Thoracic aorta (tissue), 2 donors: ENCODE measurements at regions not wholly inside any gene's neighbourhood (a gene's known extent, or its start where the extent isn't known, plus 50 kb on each side); places are given as distances from the start of the nearest gene placed in this dataset.

Source experiments
- ATAC-seq: fragments of 150-250 bp; one replicate; pipeline ENCODE4 v1.8.0; 2017; ENCODE audit warnings: low read depth; ENCODE audit not compliant: insufficient number of reproducible peaks, low FRiP score
- DNase-seq: peaks from one replicate; pipeline ENCODE4 v3.0.0-alpha.2; 2020; ENCODE audit warnings: low spot score
- H3K27ac ChIP-seq, 2 donors: fragments of 200-600 bp; sonication (generic); 1 replicate in 1 of 2; 2 replicates in 1 of 2; pipeline ENCODE4 v1.5.1; 2016; ENCODE audit warnings: mild to moderate bottlenecking in 2 of 2, moderate library complexity in 2 of 2
- H3K27me3 ChIP-seq: fragments of 200-600 bp; sonication (generic); replicated peaks from 2 replicates; pipeline ENCODE4 v1.6.0; 2016; ENCODE audit warnings: mild to moderate bottlenecking; ENCODE audit not compliant: insufficient read depth
- H3K36me3 ChIP-seq: fragments of 200-600 bp; sonication (generic); one replicate; pipeline ENCODE4 v1.5.1; 2016
- H3K4me1 ChIP-seq, 2 donors: fragments of 200-600 bp; sonication (generic); 1 replicate in 1 of 2; 2 replicates in 1 of 2; pipeline versions ENCODE4 v1.5.1 to v1.6.0; 2016; ENCODE audit warnings: low read depth in 2 of 2, mild to moderate bottlenecking in 1 of 2; ENCODE audit not compliant: control insufficient read depth in 1 of 2
- H3K4me3 ChIP-seq: fragments of 200-600 bp; sonication (generic); 2 replicates; pipeline ENCODE4 v1.5.1; 2016; ENCODE audit warnings: mild to moderate bottlenecking
- H3K9me3 ChIP-seq: fragments of 200-600 bp; sonication (generic); 2 replicates; pipeline ENCODE4 v1.5.1; 2016
- CTCF ChIP-seq: fragments of 200-600 bp; sonication (generic); IDR thresholded peaks from one replicate; pipeline ENCODE4 v1.5.1; 2019; ENCODE audit warnings: antibody characterized with exemption

- peaks cover 13 to 32% of the 10 kb centered on the region in 2 donors for H3K4me1 ChIP-seq
- peak overlapping the region; percentile 45 for H3K4me3 ChIP-seq
- H3K9me3 ChIP-seq, result no peaks in the 10 kb centered on the region
- H3K27me3 ChIP-seq, result no peaks in the 10 kb centered on the region
- H3K36me3 ChIP-seq, result no peaks in the 10 kb centered on the region
- no peak for TF ChIP-seq CTCF
- DNase-seq (peak; percentile 32), ATAC-seq (peak; percentile 99)
- peak overlapping the region; percentile 72 to 82 for H3K27ac ChIP-seq
Observed at GRCh38 chr13:74210693-74211393, 76.6 kb upstream of the KLF12 start.

DNA sequence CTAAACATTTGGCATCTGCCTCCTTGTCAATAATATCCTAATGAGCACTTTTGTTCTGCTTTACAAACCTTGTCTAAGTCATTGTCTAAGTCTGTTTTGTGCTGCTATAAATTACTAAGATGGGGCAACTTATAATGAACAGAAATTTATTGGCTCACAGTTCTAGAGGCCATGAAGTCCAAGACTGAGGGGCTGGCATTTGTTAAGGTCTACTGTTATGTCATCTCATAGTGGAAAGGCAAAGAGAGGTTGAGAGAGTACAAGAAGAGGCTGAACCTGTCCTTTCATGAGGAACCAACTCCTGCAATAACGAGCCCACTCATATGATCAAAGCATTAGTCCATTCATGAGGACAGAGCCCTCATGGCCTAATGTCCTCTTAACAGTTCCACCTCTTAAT, 72.7 kb upstream of the KLF12 start:
- TF ChIP-seq CTCF, result no peak
- no peak for ATAC-seq
- H3K27ac ChIP-seq, result peak overlapping the region in 1 of 2 donors; percentile 47

GRCh38 chr13:74206061-74206561, 71.9 kb upstream of the KLF12 start:
- H3K4me3 ChIP-seq, result no peak overlapping the region
- ATAC-seq (no peak), DNase-seq (no peak)
- no peak for TF ChIP-seq CTCF
- no peaks in the 10 kb centered on the region for H3K9me3 ChIP-seq
- H3K27ac ChIP-seq, result peak overlapping the region in 1 of 2 donors; percentile 47
- H3K27me3 ChIP-seq, result no peaks in the 10 kb centered on the region
- H3K4me1 ChIP-seq, result peaks cover 14 to 36% of the 10 kb centered on the region in 2 donors
- no peaks in the 10 kb centered on the region for H3K36me3 ChIP-seq

More for the DNA sequence above, 72.7 kb upstream of the KLF12 start:
- H3K4me3 ChIP-seq, result no peak overlapping the region
- no peak for DNase-seq
- H3K9me3 ChIP-seq, result no peaks in the 10 kb centered on the region
- H3K4me1 ChIP-seq, result peaks cover 18 to 38% of the 10 kb centered on the region in 2 donors
- no peaks in the 10 kb centered on the region for H3K36me3 ChIP-seq
- no peaks in the 10 kb centered on the region for H3K27me3 ChIP-seq

- no peak for DNase-seq
Observed at GRCh38 chr13:74205313-74205690, 71.1 kb upstream of the KLF12 start.

More at GRCh38 chr13:74205313-74205690, 71.1 kb upstream of the KLF12 start:
- no peaks in the 10 kb centered on the region for H3K27me3 ChIP-seq
- H3K4me3 ChIP-seq, result no peak overlapping the region
- ATAC-seq, result no peak
- no peak for TF ChIP-seq CTCF
- H3K4me1 ChIP-seq, result peaks cover 13 to 31% of the 10 kb centered on the region in 2 donors
- H3K36me3 ChIP-seq, result no peaks in the 10 kb centered on the region
- no peaks in the 10 kb centered on the region for H3K9me3 ChIP-seq
- peak overlapping the region in 1 of 2 donors; percentile 27 for H3K27ac ChIP-seq
